Stimulated activated CD4-positive, alpha-beta T cell treated with anti-CD3 and anti-CD28 coated beads, Interleukin-15, amount 100 ng/mL, for 1 hour (primary cell): ENCODE measurements at regions not wholly inside any gene's neighbourhood (a gene's known extent, or its start where the extent isn't known, plus 50 kb on each side); places are given as distances from the start of the nearest gene placed in this dataset.

Experiments
- DNase-seq, 2 donors: peaks; one replicate each; pipeline ENCODE4 v3.0.0-alpha.2; 2020; ENCODE audit warnings: low read depth in 1 of 2, low spot score in 1 of 2

- DNase-seq: no peak
These were observed 49.8 kb downstream of the PLCE1 start for GRCh38 chr10:94043431-94043990.

GRCh38 chr10:94046098-94046497 is 52.4 kb downstream of the PLCE1 start:
- no peak for DNase-seq

- DNase-seq: no peak
These were observed 53.6 kb downstream of the PLCE1 start for GRCh38 chr10:94047293-94047692.

GRCh38 chr10:94049911-94050310 is 56.2 kb downstream of the PLCE1 start:
- no peak for DNase-seq

- no peak for DNase-seq
These were observed 58.5 kb downstream of the PLCE1 start for GRCh38 chr10:94052281-94052680.

GRCh38 chr10:94052866-94053791 is 59.4 kb downstream of the PLCE1 start:
- no peak for DNase-seq

GRCh38 chr10:94059178-94059883 is 65.6 kb downstream of the PLCE1 start:
- DNase-seq: no peak

GRCh38 chr10:94061026-94061425 is 67.3 kb downstream of the PLCE1 start:
- DNase-seq: no peak

- DNase-seq: no peak
These were observed 68.9 kb downstream of the PLCE1 start for GRCh38 chr10:94062611-94063010.

- DNase-seq: no peak
These were observed 71.6 kb downstream of the PLCE1 start for GRCh38 chr10:94065362-94065761.

GRCh38 chr10:94065787-94066186 is 72.1 kb downstream of the PLCE1 start:
- no peak for DNase-seq

GRCh38 chr10:94066411-94066810 is 72.7 kb downstream of the PLCE1 start:
- no peak for DNase-seq

GRCh38 chr10:94069884-94070283 is 76.2 kb downstream of the PLCE1 start:
- no peak for DNase-seq

- DNase-seq: no peak
These were observed 80.7 kb downstream of the PLCE1 start for GRCh38 chr10:94074462-94074861.

- DNase-seq: no peak
These were observed 81.8 kb downstream of the PLCE1 start for GRCh38 chr10:94075506-94075905.

GRCh38 chr10:94076325-94076841 is 82.7 kb downstream of the PLCE1 start:
- DNase-seq: no peak

GRCh38 chr10:94077042-94077441 is 83.3 kb downstream of the PLCE1 start:
- DNase-seq: no peak

- no peak for DNase-seq
These were observed 86.4 kb downstream of the PLCE1 start for GRCh38 chr10:94080108-94080507.

- DNase-seq: no peak
These were observed 90.0 kb downstream of the PLCE1 start for GRCh38 chr10:94083662-94084265.

- DNase-seq: no peak
These were observed 90.6 kb downstream of the PLCE1 start for GRCh38 chr10:94084344-94084743.

GRCh38 chr10:94085288-94085687 is 91.6 kb downstream of the PLCE1 start:
- DNase-seq: no peak
